PFSK-1 (cell line): ENCODE measurements at regions not wholly inside any gene's neighbourhood (a gene's known extent, or its start where the extent isn't known, plus 50 kb on each side); places are given as distances from the start of the nearest gene placed in this dataset.

Source experiments
- POLR2AphosphoS5 ChIP-seq: IDR thresholded peaks from 2 replicates; pipeline ENCODE4 v1.6.1; 2012; ENCODE audit warnings: low read depth, mild to moderate bottlenecking, control low read depth, low read length, moderate library complexity
- SIN3A ChIP-seq: IDR thresholded peaks from 2 replicates; pipeline ENCODE4 v1.6.1; 2012; ENCODE audit warnings: mild to moderate bottlenecking, low read length, moderate library complexity, borderline replicate concordance; ENCODE audit not compliant: insufficient read depth
- TAF1 ChIP-seq: IDR thresholded peaks from 2 replicates; pipeline ENCODE4 v1.6.1; 2012; ENCODE audit warnings: low read length, control low read depth, borderline replicate concordance; ENCODE audit not compliant: insufficient read depth
- TF ChIP-seq, protein P1 (sequence below), 2 experiments: IDR thresholded peaks; 2 replicates each; pipeline versions ENCODE4 v1.6.1 to v1.8.0; 2011 to 2012; ENCODE audit warnings: low read depth in 2 of 2, low read length in 2 of 2, control low read depth in 1 of 2, inconsistent platforms in 1 of 2, mild to moderate bottlenecking in 1 of 2, moderate library complexity in 1 of 2; ENCODE audit not compliant: insufficient read depth in 1 of 2

DNA sequence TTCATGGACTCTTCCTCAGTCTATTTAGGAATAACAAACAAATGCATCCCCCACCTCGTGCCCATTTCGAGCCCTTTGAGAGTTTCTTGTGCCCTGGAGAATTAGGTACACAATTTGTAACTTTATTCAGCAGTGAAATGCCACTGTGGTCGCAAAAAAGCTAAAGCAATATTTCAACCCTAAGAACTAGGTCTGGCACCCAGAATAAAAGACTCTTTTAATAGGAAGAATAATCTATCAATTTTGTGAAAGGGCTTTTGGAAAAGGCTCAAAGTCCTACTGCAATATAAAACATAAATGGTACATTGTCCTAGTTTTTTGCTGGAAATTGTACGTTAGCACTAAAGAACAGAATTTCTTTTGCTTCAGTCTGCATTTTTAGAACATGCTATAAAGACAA is 304.6 kb upstream of the TENM3 start:
- TF ChIP-seq, protein P1, sequence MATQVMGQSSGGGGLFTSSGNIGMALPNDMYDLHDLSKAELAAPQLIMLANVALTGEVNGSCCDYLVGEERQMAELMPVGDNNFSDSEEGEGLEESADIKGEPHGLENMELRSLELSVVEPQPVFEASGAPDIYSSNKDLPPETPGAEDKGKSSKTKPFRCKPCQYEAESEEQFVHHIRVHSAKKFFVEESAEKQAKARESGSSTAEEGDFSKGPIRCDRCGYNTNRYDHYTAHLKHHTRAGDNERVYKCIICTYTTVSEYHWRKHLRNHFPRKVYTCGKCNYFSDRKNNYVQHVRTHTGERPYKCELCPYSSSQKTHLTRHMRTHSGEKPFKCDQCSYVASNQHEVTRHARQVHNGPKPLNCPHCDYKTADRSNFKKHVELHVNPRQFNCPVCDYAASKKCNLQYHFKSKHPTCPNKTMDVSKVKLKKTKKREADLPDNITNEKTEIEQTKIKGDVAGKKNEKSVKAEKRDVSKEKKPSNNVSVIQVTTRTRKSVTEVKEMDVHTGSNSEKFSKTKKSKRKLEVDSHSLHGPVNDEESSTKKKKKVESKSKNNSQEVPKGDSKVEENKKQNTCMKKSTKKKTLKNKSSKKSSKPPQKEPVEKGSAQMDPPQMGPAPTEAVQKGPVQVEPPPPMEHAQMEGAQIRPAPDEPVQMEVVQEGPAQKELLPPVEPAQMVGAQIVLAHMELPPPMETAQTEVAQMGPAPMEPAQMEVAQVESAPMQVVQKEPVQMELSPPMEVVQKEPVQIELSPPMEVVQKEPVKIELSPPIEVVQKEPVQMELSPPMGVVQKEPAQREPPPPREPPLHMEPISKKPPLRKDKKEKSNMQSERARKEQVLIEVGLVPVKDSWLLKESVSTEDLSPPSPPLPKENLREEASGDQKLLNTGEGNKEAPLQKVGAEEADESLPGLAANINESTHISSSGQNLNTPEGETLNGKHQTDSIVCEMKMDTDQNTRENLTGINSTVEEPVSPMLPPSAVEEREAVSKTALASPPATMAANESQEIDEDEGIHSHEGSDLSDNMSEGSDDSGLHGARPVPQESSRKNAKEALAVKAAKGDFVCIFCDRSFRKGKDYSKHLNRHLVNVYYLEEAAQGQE (IDR thresholded peaks at IDR 0.05; ENCODE audit: insufficient read depth in 1 of 2, low read depth in 2 of 2, low read length in 2 of 2) = no peak
- TF ChIP-seq SIN3A (no peak), POLR2AphosphoS5 (no peak), TAF1 (no peak)
